GM19395 (cell line): ENCODE measurements at regions not wholly inside any gene's neighbourhood (a gene's known extent, or its start where the extent isn't known, plus 50 kb on each side); places are given as distances from the start of the nearest gene placed in this dataset.
"Not testable (repeated sequence)": the region's sequence is repeated elsewhere in the genome, so short reads cannot be mapped to it uniquely, and the experiment has no call there.

Experiments
- ATAC-seq: cut with Tn5 transposase; IDR thresholded peaks from one replicate; pipeline ENCODE4 v1.9.1; 2021; ENCODE audit warnings: mild to moderate bottlenecking, moderate library complexity; ENCODE audit not compliant: unreplicated experiment

DNA sequence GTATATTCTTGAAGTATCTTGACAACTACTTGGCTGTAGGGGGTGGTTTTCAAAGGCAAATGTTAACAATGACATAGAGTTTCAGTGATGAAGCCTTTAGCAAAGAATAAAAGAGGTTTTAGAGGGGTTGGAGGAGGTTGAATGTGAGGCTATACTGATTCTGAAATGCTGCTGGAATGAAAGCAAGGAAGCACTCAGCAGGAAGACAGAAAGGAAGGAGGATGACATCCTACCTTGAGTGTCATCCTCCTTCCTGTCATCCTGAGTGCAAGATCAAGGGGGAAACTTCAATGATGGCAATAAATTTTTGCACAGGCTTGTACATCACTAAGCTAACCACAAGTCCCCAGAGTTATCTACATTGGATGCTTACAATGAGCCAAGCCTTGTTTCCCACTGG lies 120.5 kb downstream of the APIP start:
- no peak for ATAC-seq

DNA sequence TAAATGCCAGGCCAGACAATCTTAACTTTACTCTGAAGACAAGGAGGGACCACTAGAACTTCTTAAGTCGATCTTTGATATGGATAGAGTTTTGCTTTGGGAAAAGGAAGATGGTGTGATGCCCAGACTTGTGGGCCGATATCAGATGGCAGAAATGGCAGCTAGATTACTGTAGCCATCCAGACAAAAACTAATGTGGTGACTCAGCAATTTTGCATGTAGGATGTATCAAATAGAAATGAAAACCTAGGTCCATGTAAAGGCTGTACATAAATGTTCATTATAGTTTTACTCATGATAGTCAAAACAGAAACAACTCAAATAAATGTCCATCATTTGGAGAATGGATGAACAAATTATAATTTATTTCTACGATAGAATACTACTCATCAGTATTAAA lies 121.5 kb downstream of the APIP start:
- no peak for ATAC-seq

DNA sequence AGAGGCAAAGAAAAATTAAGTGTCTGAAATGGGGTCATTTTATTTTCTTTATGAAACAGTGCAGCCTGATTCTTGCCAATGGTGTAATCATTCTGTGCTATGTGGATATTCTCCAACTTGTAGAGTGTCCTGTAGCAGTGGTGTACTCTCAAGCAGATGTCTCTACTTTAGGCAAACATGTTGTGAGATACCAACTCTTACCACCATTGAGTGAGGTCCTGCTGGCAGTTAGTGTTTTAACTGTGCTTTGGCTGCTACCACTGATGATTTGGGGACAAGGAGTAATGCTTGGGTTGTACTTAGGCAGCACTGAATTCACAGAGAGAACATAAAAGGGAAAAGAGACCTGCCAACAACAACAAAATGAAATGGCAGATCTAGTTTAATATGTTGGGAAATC lies 122.5 kb downstream of the APIP start:
- no peak for ATAC-seq

DNA sequence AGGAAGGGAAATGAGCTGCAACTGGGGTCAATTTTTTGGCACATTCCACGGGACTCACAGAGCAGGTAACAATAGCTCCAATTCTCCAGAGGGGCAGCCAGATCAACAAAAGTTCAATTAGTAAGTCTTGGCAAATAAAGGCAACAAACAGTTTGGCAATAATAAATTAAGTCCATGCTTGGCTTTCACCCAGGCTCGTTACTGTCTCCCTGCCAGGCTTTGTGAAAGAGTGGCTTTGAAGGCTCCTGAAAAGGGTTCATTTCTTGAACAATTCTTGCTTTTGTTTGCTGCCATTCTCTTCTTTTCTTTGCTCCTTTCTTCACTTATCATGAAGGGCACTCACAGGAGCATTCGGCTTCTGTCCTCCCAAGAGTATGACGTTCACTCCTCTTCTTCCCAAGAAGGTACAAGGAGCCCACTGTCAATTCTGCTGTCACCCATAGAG lies 123.3 kb downstream of the APIP start:
- no peak for ATAC-seq

DNA sequence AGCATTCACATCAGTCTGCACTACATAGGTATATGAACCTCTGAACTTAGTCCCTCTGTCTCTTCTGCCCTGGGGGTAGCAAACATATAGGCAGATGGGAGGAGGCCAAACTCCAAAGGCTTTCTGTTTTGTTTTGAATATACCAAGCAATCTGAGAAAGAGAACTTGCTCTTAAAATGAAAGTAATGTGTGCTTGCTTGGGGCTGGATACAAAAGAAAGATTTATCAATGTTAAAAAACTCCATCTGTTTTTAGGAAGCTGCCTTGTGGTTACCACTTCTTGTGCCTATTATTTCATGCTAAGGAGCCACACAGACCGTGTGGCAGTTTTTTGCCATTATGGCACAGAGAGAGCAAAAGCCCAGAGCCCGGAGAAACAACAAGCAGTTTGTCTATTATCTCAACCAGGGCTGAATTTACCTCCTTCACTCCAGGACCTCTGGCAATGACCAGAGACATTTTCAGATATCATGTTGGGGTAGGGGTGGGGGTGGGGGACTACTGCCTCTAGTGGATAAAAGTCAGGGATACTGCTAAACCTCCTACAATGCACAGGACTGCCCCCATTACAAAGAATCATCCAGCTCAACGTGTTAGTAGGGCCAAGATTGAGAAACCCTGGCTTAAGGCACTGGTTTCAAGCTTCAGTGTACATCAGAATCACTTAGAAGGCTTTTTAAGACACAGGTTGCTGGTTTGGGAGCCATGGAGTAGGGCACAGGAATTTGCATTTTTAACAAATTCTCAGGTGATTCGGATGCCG lies 124.2 kb downstream of the APIP start:
- peak; percentile 75 for ATAC-seq

DNA sequence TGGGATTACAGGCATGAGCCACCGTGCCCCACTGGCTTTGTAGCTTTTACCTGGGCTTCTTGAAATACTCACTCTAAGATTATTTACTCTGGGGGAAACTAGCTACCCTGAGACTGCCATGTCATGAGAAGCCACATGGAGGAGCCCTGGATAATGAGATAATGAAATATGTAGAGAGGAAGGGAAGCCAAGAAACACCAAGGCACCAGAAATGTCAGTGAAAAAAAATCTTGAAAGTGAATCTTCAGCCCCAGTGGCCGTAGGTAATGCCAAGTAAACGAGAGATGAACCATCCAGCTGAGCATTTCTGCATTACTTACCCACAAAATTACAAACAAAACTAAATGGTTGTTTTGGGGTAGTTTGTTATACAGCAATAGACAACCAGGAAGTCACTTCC lies 125.6 kb downstream of the APIP start:
- no peak for ATAC-seq

DNA sequence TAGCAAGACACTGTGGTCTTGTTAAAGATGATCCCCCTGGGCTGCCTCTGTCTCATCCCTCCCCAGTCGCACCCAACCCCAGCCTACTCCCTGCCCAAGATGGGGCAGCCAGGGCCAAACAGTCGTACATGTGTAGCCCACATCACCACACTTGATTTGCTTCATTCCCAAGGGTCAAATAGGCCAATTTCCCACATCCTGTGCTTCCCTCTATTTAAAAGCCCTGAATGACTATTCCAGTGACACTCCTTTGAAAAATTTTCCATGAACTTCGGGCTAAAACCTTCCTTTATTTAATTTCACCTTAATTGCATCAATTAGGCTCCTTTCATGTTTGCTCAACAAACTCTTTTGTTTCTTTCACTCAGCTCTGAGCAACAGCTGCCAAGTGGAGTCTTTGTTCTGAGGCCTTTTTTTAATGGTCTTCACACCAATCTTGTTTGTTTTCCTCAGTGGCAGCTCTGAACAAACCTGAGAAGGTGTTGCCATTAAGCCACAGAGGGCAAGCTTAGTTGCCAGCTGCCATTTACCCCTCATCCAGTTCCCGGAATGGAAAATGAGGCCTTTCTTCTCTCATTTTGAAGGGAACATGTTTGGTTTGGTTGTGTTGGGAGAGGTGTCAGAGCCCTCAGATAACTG lies 126.9 kb downstream of the APIP start:
- ATAC-seq = no peak

DNA sequence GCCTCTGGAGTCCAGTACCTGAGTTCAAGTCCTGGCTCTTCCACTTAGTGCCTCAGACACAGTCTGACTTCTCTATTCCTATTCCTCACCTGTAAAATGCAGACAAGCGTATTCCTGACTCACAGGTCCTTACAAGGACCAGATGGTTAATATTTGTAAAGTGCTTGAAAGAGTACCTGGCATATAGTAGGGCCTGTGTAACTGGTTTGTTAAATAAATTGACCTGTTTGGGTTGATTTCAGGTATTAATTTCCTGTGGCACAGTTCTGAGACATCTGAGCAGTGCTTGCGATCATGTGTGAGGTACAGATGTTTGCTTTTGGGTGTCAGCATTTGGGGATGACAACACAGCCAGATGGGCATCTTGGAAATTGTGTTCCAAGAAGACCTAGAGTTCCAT lies 127.5 kb downstream of the APIP start:
- no peak for ATAC-seq

DNA sequence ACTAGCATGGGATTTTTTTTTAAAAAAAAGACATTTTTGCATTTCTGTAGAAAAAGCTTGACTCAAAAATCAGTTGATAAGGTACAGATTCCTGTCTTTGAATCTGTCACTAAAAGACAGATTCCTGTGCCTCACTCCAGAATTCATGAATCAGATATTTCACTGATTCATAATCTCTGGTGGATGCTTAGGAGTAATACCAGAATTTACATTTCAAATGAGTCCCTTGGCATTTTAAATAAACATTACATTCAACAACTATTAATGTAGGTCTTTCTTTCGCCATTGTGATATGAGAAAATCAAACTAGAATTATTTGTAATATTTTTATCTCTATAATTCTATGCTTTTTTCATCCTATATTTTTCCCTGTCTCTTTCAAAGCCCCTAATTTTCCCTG lies 128.3 kb downstream of the APIP start:
- ATAC-seq = no peak

DNA sequence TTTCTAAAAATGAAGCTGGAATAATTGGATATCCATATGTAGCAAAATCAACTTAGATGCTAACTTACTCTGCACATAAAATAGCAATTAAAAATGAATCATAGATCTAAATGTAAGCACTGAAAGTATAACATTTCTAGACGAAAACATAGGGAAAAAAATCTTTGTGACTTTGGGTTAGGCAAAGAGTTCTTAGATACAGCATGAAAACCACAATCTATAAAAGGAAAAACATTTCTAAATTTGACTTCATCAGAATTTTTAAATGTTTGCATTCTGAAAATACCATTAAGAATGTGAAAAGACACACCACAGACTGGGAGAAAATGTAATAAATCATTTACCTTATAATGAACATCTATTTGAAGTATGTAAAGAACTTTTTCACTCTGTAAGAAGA lies 128.8 kb downstream of the APIP start:
- no peak for ATAC-seq

DNA sequence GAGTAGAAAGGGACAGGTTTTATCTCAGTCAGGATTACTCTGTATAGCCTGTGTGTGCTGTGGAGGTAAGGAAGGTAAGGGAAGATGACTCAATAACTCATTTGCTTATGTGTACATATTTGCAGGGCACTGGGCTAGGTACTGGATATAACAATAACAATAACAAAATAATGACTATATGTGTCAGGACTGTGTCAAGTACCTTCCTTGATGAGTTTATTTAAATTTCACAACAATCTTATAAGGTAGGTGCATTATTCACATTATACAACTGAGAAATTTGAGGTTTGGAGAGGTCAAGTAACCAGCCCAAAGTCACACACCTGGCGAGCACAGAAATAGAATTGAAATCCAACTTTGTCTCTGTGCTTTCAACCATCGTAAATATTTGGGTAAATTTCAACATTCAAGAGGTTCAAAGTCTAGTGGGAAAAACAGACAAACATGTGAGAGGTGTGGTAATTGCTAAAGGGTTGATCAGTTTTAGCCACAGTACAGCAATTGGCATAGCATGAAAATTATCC lies 131.8 kb downstream of the APIP start:
- no peak for ATAC-seq

DNA sequence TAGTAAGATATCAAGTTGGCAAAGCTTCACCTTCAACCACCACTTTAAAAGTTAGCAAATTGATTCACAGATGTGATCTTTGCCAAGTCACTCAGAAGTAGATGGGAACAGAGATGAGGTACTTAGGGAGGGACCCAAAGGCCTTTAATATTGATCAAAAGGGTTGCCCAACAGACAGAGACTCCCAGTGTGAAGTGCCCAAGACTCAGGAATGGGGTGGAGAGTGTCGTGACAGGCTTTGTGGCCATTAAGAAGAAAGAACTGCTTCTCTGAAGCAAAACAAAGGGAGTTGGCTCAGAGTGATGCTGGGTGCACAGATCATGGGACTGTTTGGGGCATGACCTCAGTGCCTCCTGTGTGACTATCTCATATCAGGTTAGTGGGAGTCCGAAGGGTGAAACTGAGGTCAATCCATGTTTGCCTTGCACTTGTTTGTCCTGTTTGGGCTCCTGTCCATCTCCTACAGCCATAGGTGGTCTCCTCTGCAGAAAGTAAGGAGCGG lies 132.3 kb downstream of the APIP start:
- no peak for ATAC-seq

DNA sequence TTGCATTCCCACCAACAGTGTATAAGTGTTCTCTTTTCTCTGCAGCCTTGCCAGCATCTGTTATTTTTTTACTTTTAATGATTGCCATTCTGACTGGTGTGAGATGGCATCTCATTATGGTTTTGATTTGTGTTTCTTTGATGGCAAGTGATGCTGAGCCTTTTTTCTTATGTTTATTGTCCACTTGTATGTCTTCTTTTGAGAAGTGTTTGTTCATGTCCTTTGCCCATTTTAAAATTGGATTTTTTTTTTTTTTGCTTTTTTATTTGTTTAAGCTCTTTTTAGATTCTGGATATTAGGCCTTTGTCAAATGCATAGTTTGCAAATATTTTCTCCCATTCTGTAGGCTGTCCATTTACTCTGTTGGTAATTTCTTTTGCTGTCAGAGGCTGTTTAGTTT lies 134.4 kb downstream of the APIP start:
- ATAC-seq = not testable (repeated sequence)

DNA sequence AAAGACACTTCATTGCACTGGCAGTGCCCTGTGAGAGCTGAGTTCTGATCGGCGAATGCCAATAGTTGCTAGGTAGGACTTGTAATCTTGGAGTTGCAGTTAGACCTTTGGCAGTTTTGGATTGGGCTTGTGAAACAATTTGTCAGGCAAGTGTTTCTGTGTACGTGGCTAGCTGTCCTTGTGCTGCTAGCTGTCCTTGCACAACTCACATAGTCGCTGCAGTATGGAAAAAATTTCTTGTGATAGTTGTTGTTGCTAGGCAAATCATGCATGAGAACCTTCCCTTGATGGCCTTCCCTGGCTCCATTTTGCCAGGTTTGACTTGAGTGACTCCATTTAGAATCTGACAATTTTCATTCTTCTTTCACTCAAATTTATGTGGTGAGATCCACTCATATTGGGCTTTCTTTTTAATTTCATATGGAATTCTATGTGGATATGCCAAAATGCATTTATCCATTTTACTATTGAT lies 140.7 kb downstream of the APIP start:
- ATAC-seq = no peak

DNA sequence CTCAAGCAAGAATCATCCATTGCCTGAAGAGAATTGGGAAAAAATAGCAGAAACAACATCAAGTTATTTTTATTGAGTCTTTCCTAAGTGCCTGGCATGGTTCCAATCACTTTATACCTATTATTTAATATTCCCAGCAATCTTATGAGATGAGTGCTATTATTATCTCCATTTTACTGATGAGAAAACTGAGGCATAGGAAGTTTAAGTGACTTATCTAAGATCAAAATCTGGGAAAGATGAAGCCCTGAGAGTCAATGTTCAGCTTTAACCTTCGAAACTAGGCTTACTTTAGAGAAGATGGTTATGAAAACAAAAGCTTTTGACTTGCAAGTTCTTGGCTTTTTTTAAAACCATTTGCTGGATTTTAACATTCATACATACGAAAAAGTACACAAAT lies 141.6 kb downstream of the APIP start:
- no peak for ATAC-seq

DNA sequence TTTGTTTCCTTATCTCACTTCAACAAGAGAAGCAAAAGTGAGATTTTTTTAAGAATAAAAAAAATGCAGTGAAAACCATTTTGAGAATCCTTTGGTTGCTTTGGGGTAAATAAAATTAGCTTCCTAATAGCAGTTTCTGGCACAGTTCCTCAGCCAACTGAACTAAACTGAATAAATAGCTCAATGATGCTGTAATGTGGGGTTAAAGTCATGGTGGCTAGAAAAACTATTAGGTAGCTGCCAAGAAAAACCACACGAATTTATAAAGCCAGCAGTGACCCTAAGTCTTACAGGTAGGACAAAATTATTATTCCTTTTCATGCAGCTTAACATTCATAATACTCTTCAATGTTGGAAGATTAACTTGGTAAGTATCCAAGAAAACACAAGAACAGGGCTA lies 142.4 kb downstream of the APIP start:
- ATAC-seq = no peak

DNA sequence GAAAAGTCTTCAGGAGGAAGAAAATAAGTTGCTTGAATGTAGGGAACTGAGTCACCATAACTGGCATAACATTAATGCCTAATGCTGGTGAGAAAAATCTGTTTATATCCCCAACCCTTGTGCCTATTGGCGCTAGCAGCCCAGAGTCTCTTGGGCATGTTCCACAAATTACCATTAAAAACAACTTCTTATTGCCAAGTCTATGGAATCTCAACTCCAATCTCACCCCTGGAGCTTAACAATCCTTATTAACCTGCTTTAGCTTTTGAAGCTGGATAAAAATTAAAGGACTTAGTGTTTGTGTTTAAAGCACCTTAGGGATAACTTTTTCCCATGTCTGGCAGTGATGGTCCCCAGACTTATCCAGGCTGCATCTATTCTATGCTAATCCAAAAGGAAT lies 143.0 kb downstream of the APIP start:
- ATAC-seq = no peak

DNA sequence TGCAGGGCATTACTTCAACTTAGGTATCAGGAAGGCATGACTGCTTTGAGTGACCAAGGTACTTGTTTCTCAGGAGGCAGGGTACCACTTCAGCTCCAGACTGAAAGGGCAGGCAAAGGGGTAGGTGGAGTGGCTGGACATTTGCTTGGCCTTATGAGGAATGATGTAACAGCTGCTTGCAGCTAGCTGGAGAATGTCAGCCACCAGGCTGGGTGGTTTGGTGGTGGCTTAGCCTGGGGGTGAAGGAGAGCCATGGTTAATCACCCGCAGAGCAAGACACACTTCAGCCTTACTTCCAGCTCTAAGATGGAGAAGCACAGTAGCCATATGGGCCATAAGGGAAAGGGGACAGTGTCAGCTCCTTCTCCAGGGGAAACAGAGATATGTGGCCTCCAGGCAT lies 146.1 kb downstream of the APIP start:
- no peak for ATAC-seq

DNA sequence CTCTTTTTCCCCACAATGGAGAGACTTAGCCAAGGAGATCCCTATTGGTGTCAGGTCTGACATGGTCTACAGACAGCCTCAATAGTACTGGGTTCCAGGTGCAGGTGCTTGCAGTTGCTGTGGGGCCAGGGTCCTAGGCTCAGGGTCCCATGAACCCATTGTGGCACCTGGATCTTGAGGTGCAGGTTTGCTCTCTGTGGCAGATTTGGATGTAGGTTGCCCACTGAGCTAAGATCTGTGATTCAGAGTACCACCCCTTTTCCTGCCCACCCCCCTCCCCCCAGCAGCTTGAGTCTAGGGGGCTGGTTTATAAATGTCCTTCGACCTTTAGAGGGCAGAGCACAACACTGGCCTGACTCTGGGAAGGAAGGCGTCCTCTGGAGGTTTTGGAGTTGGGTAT lies 147.0 kb downstream of the APIP start:
- no peak for ATAC-seq

DNA sequence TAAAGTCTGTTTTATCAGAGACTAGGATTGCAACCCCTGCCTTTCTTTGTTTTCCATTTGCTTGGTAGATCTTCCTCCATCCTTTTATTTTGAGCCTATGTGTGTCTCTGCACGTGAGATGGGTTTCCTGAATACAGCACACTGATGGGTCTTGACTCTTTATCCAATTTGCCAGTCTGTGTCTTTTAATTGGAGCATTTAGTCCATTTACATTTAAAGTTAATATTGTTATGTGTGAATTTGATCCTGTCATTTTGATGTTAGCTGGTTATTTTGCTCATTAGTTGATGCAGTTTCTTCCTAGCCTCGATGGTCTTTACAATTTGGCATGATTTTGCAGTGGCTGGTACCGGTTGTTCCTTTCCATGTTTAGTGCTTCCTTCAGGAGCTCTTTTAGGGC lies 141.7 kb downstream of the EHF start:
- not testable (repeated sequence) for ATAC-seq

DNA sequence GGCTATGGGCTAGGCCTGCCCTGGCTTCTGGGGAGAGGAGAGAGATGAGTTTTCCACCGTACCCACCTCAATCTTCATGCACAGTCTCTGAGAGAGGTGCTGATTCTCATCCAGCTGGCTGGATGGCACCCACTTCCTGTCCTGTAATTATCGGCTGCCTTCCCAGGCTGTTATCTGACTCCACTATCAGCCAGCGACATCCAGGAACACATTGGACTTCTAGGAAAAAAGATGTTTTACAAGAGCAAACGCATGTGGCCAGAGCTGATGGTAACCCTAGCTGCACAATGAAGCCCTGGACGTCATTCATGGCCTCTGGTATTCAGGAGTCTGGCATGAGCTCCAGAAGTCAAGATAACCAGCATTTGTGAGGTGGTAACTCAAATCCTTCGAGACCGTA lies 137.4 kb downstream of the EHF start:
- ATAC-seq = no peak

DNA sequence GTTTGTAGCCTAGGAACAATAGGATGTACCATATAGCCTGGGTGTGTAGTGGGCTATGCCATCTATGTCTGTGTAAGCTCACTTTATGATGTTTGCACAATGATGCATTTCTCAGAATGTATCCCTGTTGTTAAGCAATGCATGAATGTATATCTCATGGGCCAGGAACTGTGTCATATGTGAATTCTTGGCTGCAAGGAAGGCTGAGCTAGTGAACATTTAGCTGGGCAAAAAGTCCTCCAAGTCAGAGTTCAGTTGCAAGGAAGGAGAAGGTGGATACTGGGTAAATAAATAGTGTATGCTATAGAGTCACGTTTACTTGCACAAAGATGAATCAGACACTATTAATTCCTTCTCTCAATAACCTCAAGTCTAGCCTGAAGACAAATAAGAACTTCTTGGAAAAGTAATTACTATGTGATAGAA lies 136.1 kb downstream of the EHF start:
- ATAC-seq = no peak
